Activated naive CD8-positive, alpha-beta T cell treated with anti-CD3 and anti-CD28 coated beads, Interleukin-2, amount 10 ng/mL, durations not matched to agents 7 days and 5 days (primary cell): ENCODE measurements at regions not wholly inside any gene's neighbourhood (a gene's known extent, or its start where the extent isn't known, plus 50 kb on each side); places are given as distances from the start of the nearest gene placed in this dataset.

Experiments used
- ATAC-seq: fragments of 150-1000 bp; cut with Tn5 transposase; one replicate; pipeline ENCODE4 v1.10.0; 2021; ENCODE audit warnings: low read depth, moderate library complexity
- POLR2A ChIA-PET: fragments of 350-600 bp; sonication (Branson Sonifier 250); formaldehyde crosslinking; loops from one replicate; lab custom pipeline; 2021; ENCODE audit warnings: antibody characterized with exemption; lab: Charles Lee
- DNase-seq: peaks from one replicate; pipeline ENCODE4 v3.0.0; 2021
- H3K27ac Mint-ChIP-seq: one replicate; pipeline ENCODE4 v1.8.0; 2022; ENCODE audit warnings: mild to moderate bottlenecking, mixed read lengths
- H3K27me3 Mint-ChIP-seq: one replicate; pipeline ENCODE4 v1.8.0; 2022; ENCODE audit warnings: mild to moderate bottlenecking, moderate library complexity, mixed read lengths
- H3K36me3 Mint-ChIP-seq: one replicate; pipeline ENCODE4 v1.8.0; 2021; ENCODE audit warnings: mild to moderate bottlenecking, mixed read lengths
- H3K4me1 Mint-ChIP-seq: one replicate; pipeline ENCODE4 v1.8.0; 2021; ENCODE audit warnings: mixed read lengths
- H3K4me3 Mint-ChIP-seq: one replicate; pipeline ENCODE4 v1.8.0; 2022; ENCODE audit warnings: mild to moderate bottlenecking, moderate library complexity, mixed read lengths
- H3K9me3 Mint-ChIP-seq: one replicate; pipeline ENCODE4 v1.8.0; 2021; ENCODE audit warnings: mixed read lengths

- ATAC-seq: no peak
- Mint-ChIP-seq H3K27ac (no peak overlapping the region), H3K27me3 (no peaks in the 10 kb centered on the region), H3K9me3 (peaks cover 7% of the 10 kb centered on the region), H3K4me3 (no peak overlapping the region), H3K4me1 (no peaks in the 10 kb centered on the region), H3K36me3 (no peaks in the 10 kb centered on the region)
- no peak for DNase-seq
- POLR2A ChIA-PET: no interaction called here
These were observed 852.9 kb upstream of the ADGRL4 start for GRCh38 chr1:79859212-79859948.

GRCh38 chr1:79852004-79852403 lies 845.5 kb upstream of the ADGRL4 start:
- Mint-ChIP-seq H3K4me1 (no peaks in the 10 kb centered on the region), H3K36me3 (no peaks in the 10 kb centered on the region), H3K9me3 (no peaks in the 10 kb centered on the region), H3K4me3 (no peak overlapping the region), H3K27me3 (no peaks in the 10 kb centered on the region), H3K27ac (no peak overlapping the region)
- no peak for ATAC-seq
- DNase-seq: no peak
- POLR2A ChIA-PET: no interaction called here

GRCh38 chr1:79849388-79849787 lies 842.9 kb upstream of the ADGRL4 start:
- H3K9me3 Mint-ChIP-seq: no peaks in the 10 kb centered on the region
- DNase-seq: no peak
- POLR2A ChIA-PET: no interaction called here
- no peak overlapping the region for H3K27ac Mint-ChIP-seq
- ATAC-seq: no peak
- H3K27me3 Mint-ChIP-seq: no peaks in the 10 kb centered on the region
- H3K4me3 Mint-ChIP-seq: no peak overlapping the region
- H3K4me1 Mint-ChIP-seq: no peaks in the 10 kb centered on the region
- no peaks in the 10 kb centered on the region for H3K36me3 Mint-ChIP-seq

- H3K4me3 Mint-ChIP-seq: no peak overlapping the region
- H3K27me3 Mint-ChIP-seq: no peaks in the 10 kb centered on the region
- H3K36me3 Mint-ChIP-seq: no peaks in the 10 kb centered on the region
- ATAC-seq (no peak), DNase-seq (no peak)
- no peaks in the 10 kb centered on the region for H3K4me1 Mint-ChIP-seq
- no peaks in the 10 kb centered on the region for H3K9me3 Mint-ChIP-seq
- POLR2A ChIA-PET: no interaction called here
- H3K27ac Mint-ChIP-seq: no peak overlapping the region
These were observed 841.8 kb upstream of the ADGRL4 start for GRCh38 chr1:79848316-79848715.

- POLR2A ChIA-PET: no interaction called here
- H3K4me1 Mint-ChIP-seq: no peaks in the 10 kb centered on the region
- no peaks in the 10 kb centered on the region for H3K36me3 Mint-ChIP-seq
- DNase-seq: no peak
- no peak overlapping the region for H3K4me3 Mint-ChIP-seq
- H3K9me3 Mint-ChIP-seq: no peaks in the 10 kb centered on the region
- no peak for ATAC-seq
- no peaks in the 10 kb centered on the region for H3K27me3 Mint-ChIP-seq
- no peak overlapping the region for H3K27ac Mint-ChIP-seq
These were observed 841.2 kb upstream of the ADGRL4 start for GRCh38 chr1:79847700-79848099.

- Mint-ChIP-seq H3K4me3 (no peak overlapping the region), H3K27me3 (no peaks in the 10 kb centered on the region), H3K36me3 (no peaks in the 10 kb centered on the region), H3K27ac (no peak overlapping the region), H3K9me3 (no peaks in the 10 kb centered on the region), H3K4me1 (no peaks in the 10 kb centered on the region)
- ATAC-seq (no peak), DNase-seq (no peak)
- POLR2A ChIA-PET: no interaction called here
These were observed 839.4 kb upstream of the ADGRL4 start for GRCh38 chr1:79845936-79846335.

GRCh38 chr1:79842811-79843210 lies 836.3 kb upstream of the ADGRL4 start:
- ATAC-seq (no peak), DNase-seq (no peak)
- no peak overlapping the region for H3K27ac Mint-ChIP-seq
- H3K27me3 Mint-ChIP-seq: no peaks in the 10 kb centered on the region
- H3K4me1 Mint-ChIP-seq: no peaks in the 10 kb centered on the region
- no peak overlapping the region for H3K4me3 Mint-ChIP-seq
- POLR2A ChIA-PET: no interaction called here
- H3K9me3 Mint-ChIP-seq: no peaks in the 10 kb centered on the region
- H3K36me3 Mint-ChIP-seq: no peaks in the 10 kb centered on the region

GRCh38 chr1:79839882-79840281 lies 833.4 kb upstream of the ADGRL4 start:
- no peak overlapping the region for H3K27ac Mint-ChIP-seq
- H3K4me1 Mint-ChIP-seq: no peaks in the 10 kb centered on the region
- no peaks in the 10 kb centered on the region for H3K36me3 Mint-ChIP-seq
- H3K27me3 Mint-ChIP-seq: no peaks in the 10 kb centered on the region
- ATAC-seq (no peak), DNase-seq (no peak)
- no peaks in the 10 kb centered on the region for H3K9me3 Mint-ChIP-seq
- H3K4me3 Mint-ChIP-seq: no peak overlapping the region
- POLR2A ChIA-PET: no interaction called here

GRCh38 chr1:79827446-79827845 lies 820.9 kb upstream of the ADGRL4 start:
- DNase-seq (no peak), ATAC-seq (no peak)
- Mint-ChIP-seq H3K27me3 (no peaks in the 10 kb centered on the region), H3K4me3 (no peak overlapping the region), H3K27ac (no peak overlapping the region), H3K4me1 (no peaks in the 10 kb centered on the region), H3K36me3 (no peaks in the 10 kb centered on the region), H3K9me3 (no peaks in the 10 kb centered on the region)
- POLR2A ChIA-PET: no interaction called here

GRCh38 chr1:79825551-79825950 lies 819.0 kb upstream of the ADGRL4 start:
- DNase-seq: no peak
- Mint-ChIP-seq H3K27me3 (no peaks in the 10 kb centered on the region), H3K27ac (no peak overlapping the region), H3K4me3 (no peak overlapping the region), H3K4me1 (no peaks in the 10 kb centered on the region), H3K36me3 (no peaks in the 10 kb centered on the region), H3K9me3 (no peaks in the 10 kb centered on the region)
- POLR2A ChIA-PET: no interaction called here
- no peak for ATAC-seq

- Mint-ChIP-seq H3K4me3 (no peak overlapping the region), H3K27me3 (no peaks in the 10 kb centered on the region), H3K9me3 (peaks cover 2% of the 10 kb centered on the region), H3K4me1 (no peaks in the 10 kb centered on the region), H3K36me3 (no peaks in the 10 kb centered on the region), H3K27ac (no peak overlapping the region)
- no peak for ATAC-seq
- POLR2A ChIA-PET: no interaction called here
- no peak for DNase-seq
These were observed 815.5 kb upstream of the ADGRL4 start for GRCh38 chr1:79822053-79822452.

- no peaks in the 10 kb centered on the region for H3K36me3 Mint-ChIP-seq
- H3K9me3 Mint-ChIP-seq: peaks cover 2% of the 10 kb centered on the region
- no peaks in the 10 kb centered on the region for H3K4me1 Mint-ChIP-seq
- no peak for ATAC-seq
- H3K27me3 Mint-ChIP-seq: no peaks in the 10 kb centered on the region
- DNase-seq: no peak
- H3K27ac Mint-ChIP-seq: no peak overlapping the region
- H3K4me3 Mint-ChIP-seq: no peak overlapping the region
- POLR2A ChIA-PET: no interaction called here
These were observed 812.6 kb upstream of the ADGRL4 start for GRCh38 chr1:79819140-79819539.

GRCh38 chr1:79817031-79817560 lies 810.6 kb upstream of the ADGRL4 start:
- Mint-ChIP-seq H3K27me3 (no peaks in the 10 kb centered on the region), H3K9me3 (peaks cover 2% of the 10 kb centered on the region), H3K4me3 (no peak overlapping the region), H3K27ac (no peak overlapping the region), H3K36me3 (no peaks in the 10 kb centered on the region), H3K4me1 (no peaks in the 10 kb centered on the region)
- POLR2A ChIA-PET: no interaction called here
- DNase-seq: no peak
- ATAC-seq: no peak

- Mint-ChIP-seq H3K4me1 (no peaks in the 10 kb centered on the region), H3K27me3 (no peaks in the 10 kb centered on the region), H3K9me3 (peaks cover 2% of the 10 kb centered on the region), H3K4me3 (no peak overlapping the region), H3K36me3 (no peaks in the 10 kb centered on the region), H3K27ac (no peak overlapping the region)
- DNase-seq (no peak), ATAC-seq (no peak)
- POLR2A ChIA-PET: no interaction called here
These were observed 808.6 kb upstream of the ADGRL4 start for GRCh38 chr1:79815115-79815514.
